Adrenal gland (tissue), 5 donors: ENCODE measurements at regions not wholly inside any gene's neighbourhood (a gene's known extent, or its start where the extent isn't known, plus 50 kb on each side); places are given as distances from the start of the nearest gene placed in this dataset.

Experiments
- CTCF ChIP-seq, 6 experiments: fragments of 450-650 bp in 4 of 6; fragments of 200-600 bp in 2 of 6; sonication (generic) in 1 of 6; IDR thresholded peaks; 1 replicate in 5 of 6; 2 replicates in 1 of 6; pipeline versions ENCODE4 v1.5.1 to v1.8.0; 2016 to 2021; ENCODE audit warnings: antibody characterized with exemption in 6 of 6, mild to moderate bottlenecking in 2 of 6, moderate library complexity in 1 of 6
- POLR2A ChIP-seq, 2 donors: fragments of 450-650 bp; IDR thresholded peaks; one replicate each; pipeline ENCODE4 v1.6.1; 2017; ENCODE audit warnings: antibody characterized with exemption in 2 of 2, mild to moderate bottlenecking in 2 of 2, moderate library complexity in 1 of 2
- donor health status: DM: no; HTN: no; CAD: no.

- TF ChIP-seq POLR2A (IDR thresholded peaks at IDR 0.05) (no peak), CTCF (IDR thresholded peaks at IDR 0.05) (no peak)
Observed at GRCh38 chr12:114744285-114744684, 60.3 kb upstream of the TBX3 start.
